ENCODE measurements at regions not wholly inside any gene's neighbourhood (a gene's known extent, or its start where the extent isn't known, plus 50 kb on each side); places are given as distances from the start of the nearest gene placed in this dataset.
"Not testable (repeated sequence)": the region's sequence is repeated elsewhere in the genome, so short reads cannot be mapped to it uniquely, and the experiment has no call there.

- DNase-seq: peak; percentile 51
Observed at GRCh38 chr16:26665166-26665939, 401.4 kb upstream of the C16orf82 start.

GRCh38 chr16:26666486-26666885 lies 400.2 kb upstream of the C16orf82 start:
- DNase-seq: no peak

- DNase-seq: no peak
Observed at GRCh38 chr16:26667307-26667706, 399.4 kb upstream of the C16orf82 start.

- DNase-seq: no peak
Observed at GRCh38 chr16:26668026-26668425, 398.7 kb upstream of the C16orf82 start.

- DNase-seq: no peak
Observed at GRCh38 chr16:26672206-26672605, 394.5 kb upstream of the C16orf82 start.

DNA sequence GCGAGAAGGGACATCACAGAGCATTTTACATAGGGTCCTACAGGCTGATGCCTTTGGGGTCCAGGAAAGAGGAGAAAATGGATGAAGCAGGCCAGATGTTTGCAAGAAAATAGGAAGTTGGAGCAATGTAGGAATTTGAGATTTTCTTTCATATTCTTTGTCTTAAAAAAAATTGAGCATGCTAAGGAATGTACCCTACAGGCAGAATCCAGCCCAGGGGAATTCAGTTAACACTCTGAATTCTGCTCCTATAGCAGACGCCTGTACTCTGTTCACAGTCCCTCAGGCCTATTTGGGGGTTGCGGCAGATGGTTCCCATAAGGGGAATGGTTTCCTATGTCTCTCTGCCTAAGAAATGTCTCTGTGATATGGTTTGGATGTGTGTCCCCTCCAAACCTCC lies 393.7 kb upstream of the C16orf82 start:
- no peak for DNase-seq

DNA sequence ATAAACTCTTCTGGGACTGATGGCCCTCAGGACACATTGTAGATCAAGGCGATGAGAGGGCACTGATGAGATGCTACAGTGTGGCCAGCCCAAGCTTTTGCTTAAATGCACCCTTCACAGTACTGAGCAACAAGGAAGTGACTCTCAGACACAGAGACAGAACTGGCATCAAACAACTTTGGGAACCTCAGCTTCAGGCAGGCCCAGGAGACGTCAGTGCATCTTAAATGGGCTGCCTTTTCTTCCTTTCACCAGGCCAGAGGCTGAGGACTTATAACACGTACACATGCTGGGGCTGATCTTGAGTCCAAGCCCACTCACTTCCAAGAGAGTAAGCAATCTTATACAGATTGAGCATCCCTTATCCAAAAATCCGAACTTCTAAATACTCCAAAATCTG lies 386.1 kb upstream of the C16orf82 start:
- no peak for DNase-seq

DNA sequence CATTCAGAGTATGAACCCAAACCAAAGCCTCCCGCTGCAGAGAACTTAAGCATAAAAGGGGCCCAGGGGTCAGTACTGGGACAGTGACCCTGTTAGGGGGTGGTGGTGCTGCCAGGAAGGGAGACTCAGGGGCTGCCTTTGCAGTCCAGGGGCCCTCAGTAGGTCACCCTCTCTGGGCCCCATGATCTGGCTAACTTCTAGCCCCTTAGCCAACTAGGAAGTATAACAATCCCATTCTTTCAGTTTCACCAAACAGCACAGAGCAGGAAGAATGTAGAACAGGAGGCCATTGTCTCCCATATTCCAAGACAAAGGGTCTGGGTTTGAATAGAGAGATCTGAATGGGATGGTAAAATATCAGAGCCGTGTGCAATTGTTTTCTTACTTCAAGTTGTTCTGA lies 378.6 kb upstream of the C16orf82 start:
- DNase-seq: no peak

DNA sequence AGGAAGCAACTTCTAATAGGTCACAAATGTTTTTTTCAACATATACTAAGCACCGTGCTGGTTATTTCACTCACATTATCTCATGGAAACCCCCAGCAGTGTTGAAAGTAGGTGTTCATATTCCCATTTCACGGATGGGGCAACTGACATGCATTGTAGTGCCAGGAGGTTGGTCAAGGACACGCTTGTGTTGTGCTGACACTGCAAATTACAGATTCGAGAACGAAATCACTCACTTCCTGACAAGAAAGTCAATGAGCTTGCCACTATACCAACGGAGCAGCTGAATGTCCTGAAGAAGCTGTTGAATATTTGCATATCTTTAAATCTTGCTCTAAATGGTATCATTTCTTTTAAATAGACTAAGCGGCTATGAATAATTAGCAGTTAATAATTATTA lies 378.0 kb upstream of the C16orf82 start:
- DNase-seq: no peak

- DNase-seq: no peak
Observed at GRCh38 chr16:26692658-26693057, 374.1 kb upstream of the C16orf82 start.

- DNase-seq: no peak
Observed at GRCh38 chr16:26697807-26698206, 368.9 kb upstream of the C16orf82 start.

- DNase-seq: no peak
Observed at GRCh38 chr16:26700250-26700649, 366.5 kb upstream of the C16orf82 start.

DNA sequence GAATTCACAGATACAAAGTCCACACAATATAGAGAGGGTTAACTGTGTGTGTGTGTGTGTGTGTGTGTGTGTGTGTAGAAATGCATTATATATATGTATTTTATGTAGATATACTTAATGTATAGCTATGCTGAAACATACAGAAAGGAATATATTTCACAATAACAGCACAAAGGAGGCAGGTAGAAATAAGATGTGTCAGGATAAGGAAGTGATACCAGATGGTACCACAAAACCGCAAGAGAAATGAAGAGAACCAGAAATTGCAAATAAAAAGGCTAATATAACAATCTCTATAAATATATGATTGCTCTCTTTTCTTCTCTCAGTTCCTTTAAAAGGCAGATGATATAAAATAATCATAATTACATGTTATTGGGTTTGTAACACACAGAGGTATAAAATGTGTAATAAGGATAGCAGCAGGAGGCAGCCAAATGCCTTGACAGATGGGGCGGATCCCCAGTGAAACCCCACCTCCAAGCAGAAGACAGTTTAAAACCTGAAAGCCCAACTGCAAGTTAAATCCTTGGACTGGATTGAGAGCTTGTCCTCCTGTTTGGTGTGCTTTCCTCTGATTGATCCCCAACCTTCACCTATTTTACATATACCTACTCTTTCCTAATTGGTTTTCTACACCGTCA lies 365.4 kb upstream of the C16orf82 start:
- no peak for DNase-seq

- no peak for DNase-seq
Observed at GRCh38 chr16:26705346-26705745, 361.4 kb upstream of the C16orf82 start.

DNA sequence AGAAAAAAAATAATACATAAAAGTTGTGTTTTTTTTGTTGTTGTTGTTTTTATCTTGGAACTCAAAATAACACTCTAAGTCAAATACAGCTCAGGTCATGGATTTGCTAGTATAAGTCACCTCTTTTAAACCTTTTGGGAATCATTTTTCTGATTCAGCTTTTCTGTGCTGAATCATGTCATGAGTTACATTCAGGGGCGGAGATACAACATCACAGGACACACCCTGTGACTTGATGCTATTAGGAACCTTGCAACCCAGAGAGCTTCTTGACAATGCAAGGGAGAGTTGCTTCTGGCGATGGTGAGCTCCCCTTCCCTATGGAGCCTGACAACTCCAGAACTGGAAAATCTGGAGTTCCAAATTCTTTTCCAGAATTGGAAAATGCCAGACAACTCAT lies 358.3 kb upstream of the C16orf82 start:
- DNase-seq: no peak

- no peak for DNase-seq
Observed at GRCh38 chr16:26709175-26709574, 357.6 kb upstream of the C16orf82 start.

DNA sequence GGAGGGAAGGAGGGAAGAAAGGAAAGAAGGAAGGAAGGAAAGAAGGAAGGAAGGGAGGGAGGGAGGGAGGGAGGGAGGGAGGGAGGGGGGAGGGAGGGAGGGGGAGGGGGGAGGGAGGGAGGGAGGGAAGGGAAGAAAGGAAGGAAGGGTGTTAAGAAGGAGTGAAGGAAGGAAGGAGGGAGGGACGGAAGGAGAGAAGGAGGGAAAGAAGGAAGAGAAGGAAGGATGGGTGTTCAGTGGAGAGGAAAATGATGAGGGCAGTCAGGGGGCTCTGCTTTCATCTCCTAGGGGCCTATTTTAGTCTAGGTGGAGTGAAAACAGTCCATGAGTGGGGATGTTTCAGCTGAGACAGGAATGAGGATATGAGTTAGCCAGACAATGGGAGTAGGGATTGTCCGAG lies 357.0 kb upstream of the C16orf82 start:
- DNase-seq: no peak

GRCh38 chr16:26710450-26710849 lies 356.3 kb upstream of the C16orf82 start:
- no peak for DNase-seq

DNA sequence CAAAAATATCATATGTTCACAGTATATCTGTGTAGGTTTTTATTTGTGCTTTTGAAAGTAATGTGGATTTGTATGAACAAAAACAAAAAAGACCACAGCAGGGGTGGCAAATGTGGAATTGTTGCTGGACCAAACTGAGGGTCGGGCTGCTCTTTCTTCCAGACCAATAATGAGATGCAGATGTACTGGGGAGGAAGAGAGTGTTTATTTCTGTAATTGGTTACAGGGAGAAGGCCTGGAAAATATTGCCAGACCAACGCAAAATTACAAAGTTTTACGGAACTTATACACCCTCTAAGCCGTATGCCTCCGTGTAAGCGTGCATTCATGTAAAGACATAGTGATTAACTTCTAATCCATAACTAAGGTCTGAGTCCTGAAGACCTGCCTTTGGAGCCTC lies 353.9 kb upstream of the C16orf82 start:
- DNase-seq: no peak

DNA sequence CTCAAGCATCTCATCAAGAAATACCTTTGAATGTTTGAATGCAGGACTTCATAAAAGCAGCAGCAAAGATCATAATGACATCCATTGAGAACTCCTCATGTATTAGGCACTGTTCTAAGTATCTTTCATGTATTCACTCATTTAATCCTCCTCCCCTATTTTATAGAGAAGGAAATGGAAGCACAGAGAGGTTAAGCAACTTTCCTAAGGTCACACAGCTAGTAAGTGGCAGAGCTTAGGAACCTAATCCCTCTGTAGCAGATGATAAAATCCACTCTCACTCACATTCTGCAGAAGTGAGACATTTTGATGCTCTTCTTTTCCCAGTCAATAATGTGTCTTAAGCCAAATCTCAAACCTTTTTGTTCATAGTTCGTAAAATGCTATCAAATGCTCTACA lies 350.8 kb upstream of the C16orf82 start:
- DNase-seq: no peak

DNA sequence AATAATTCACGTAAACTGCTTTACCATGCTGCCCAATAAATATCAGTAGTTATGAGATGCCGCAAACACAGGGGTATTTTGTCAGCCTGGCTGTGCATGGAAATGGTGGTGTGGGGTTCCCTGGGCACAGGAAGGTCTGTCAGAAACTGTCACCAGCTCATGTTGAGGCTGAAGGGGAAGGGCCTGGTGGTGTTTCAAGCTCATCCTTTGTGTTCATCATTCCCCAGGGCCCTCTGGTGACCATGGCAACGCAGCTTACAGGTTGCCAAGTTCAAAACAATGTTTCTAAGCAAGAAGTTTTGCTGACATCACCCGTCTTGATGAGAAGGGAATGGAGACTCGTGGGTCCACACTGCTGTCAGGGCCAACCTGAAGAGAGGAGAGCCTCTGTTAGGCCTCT lies 348.9 kb upstream of the C16orf82 start:
- no peak for DNase-seq

GRCh38 chr16:26721290-26721689 lies 345.4 kb upstream of the C16orf82 start:
- DNase-seq: no peak

DNA sequence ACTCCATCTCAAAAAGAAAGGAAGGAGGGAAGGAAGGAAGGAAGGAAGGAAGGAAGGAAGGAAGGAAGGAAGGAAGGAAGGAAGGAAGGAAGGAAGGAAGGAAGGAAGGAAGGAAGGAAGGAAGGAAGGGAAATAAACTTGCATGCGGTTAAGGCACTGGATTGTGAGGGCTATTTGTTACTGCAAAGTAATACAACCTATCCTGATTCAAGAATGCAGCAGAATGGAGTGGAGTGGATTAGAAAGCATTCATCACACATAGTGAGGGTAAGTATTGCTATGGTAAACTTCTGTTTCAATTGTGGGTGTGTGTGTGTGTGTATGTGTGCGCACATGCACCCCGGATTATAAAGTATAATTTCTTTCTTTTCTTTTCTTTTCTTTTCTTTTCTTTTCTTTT lies 344.8 kb upstream of the C16orf82 start:
- DNase-seq: not testable (repeated sequence)

GRCh38 chr16:26724189-26724588 lies 342.5 kb upstream of the C16orf82 start:
- no peak for DNase-seq

GRCh38 chr16:26727848-26728247 lies 338.9 kb upstream of the C16orf82 start:
- no peak for DNase-seq
